K562 (cell line): ENCODE measurements at regions not wholly inside any gene's neighbourhood (a gene's known extent, or its start where the extent isn't known, plus 50 kb on each side); places are given as distances from the start of the nearest gene placed in this dataset.

ENCODE experiments used
- ATAC-seq: fragments of 200-7000 bp; cut with Tn5 transposase; 3 replicates; pipeline ENCODE4 v1.9.1; 2020; ENCODE audit warnings: moderate library complexity
- BruUV-seq: library from RNA; stranded (reverse); fragments of 400-500 nt; replicated peaks from 2 replicates; lab custom pipeline; 2021; lab: Mats Ljungman, UMichigan
- CTCF ChIA-PET: fragments of 300-600 bp; formaldehyde crosslinking; extraction: SDS; loops from one replicate; lab custom pipeline; 2021; ENCODE audit warnings: low intra/inter-chr PET ratio; lab: Yijun Ruan, JAX
- POLR2A ChIA-PET: fragments of 300-600, 350-650 bp; sonication (Branson Sonifier 250); formaldehyde crosslinking; extraction: SDS; loops from one replicate; lab custom pipeline; 2021; ENCODE audit warnings: antibody characterized with exemption, inconsistent platforms; lab: Yijun Ruan, JAX
- DNase-seq, 4 experiments: peaks; one replicate each; pipeline versions ENCODE4 v3.0.0 to v3.0.0-alpha.2; 2011 to 2018; ENCODE audit warnings: low spot score in 3 of 4, mixed read lengths in 3 of 4; ENCODE audit errors: extremely low read depth in 1 of 4
- FAIRE-seq: peaks from 2 replicates; lab custom pipeline; 2011; peaks lifted over from hg19 to GRCh38; lab: Jason Lieb, UNC
- H2AFZ ChIP-seq: 2 replicates; pipeline ENCODE4 v1.6.0; 2011; ENCODE audit warnings: low read depth, low read length, control low read depth, inconsistent platforms
- H3K27ac ChIP-seq: fragments of 200-600 bp; 3 replicates; pipeline ENCODE4 v1.8.0; 2011; ENCODE audit warnings: low read depth, mild to moderate bottlenecking, control low read depth, inconsistent platforms, low read length, moderate library complexity, mixed read lengths; ENCODE audit errors: extremely low read depth
- H3K27me3 ChIP-seq, 2 experiments: fragments of 300-600 bp in 1 of 2; 2 replicates in 1 of 2; 3 replicates in 1 of 2; pipeline versions ENCODE4 v1.6.0 to v1.8.0; 2011; ENCODE audit warnings: inconsistent platforms in 2 of 2, low read length in 2 of 2, mild to moderate bottlenecking in 1 of 2, mixed read lengths in 1 of 2, moderate library complexity in 1 of 2; ENCODE audit not compliant: control insufficient read depth in 2 of 2, insufficient read depth in 2 of 2
- H3K36me3 ChIP-seq: fragments of 300-600 bp; 3 replicates; pipeline ENCODE4 v1.8.0; 2011; ENCODE audit warnings: mild to moderate bottlenecking, low read length, inconsistent platforms; ENCODE audit not compliant: control insufficient read depth, insufficient read depth
- H3K4me1 ChIP-seq, 2 experiments: fragments of 200-600 bp in 1 of 2; replicated peaks in 1 of 2; 2 replicates in 1 of 2; 3 replicates in 1 of 2; pipeline versions ENCODE4 v1.5.1 to v1.8.0; 2011; ENCODE audit warnings: inconsistent platforms in 2 of 2, low read length in 2 of 2, mild to moderate bottlenecking in 1 of 2, mixed read lengths in 1 of 2, moderate library complexity in 1 of 2; ENCODE audit not compliant: control insufficient read depth in 2 of 2, insufficient read depth in 2 of 2
- H3K4me2 ChIP-seq: 2 replicates; pipeline ENCODE4 v1.6.1; 2011; ENCODE audit warnings: low read length, control low read depth, inconsistent platforms, mixed read lengths; ENCODE audit not compliant: insufficient read depth
- H3K4me3 ChIP-seq: fragments of 200-600 bp; sonication (generic), shearing (Covaris generic); 2 replicates; pipeline ENCODE4 v1.5.1; 2016; ENCODE audit warnings: control low read depth, inconsistent platforms
- H3K79me2 ChIP-seq: fragments of 200-600 bp; 3 replicates; pipeline ENCODE4 v1.8.0; 2011; ENCODE audit warnings: low read length, inconsistent platforms; ENCODE audit not compliant: control insufficient read depth, insufficient read depth
- H3K9ac ChIP-seq, 2 experiments: 2 replicates each; pipeline versions ENCODE4 v1.6.0 to v1.6.1; 2011; ENCODE audit warnings: low read depth in 2 of 2, low read length in 2 of 2, control low read depth in 1 of 2, inconsistent platforms in 1 of 2, mild to moderate bottlenecking in 1 of 2, mixed read lengths in 1 of 2; ENCODE audit not compliant: insufficient read depth in 1 of 2
- H3K9me1 ChIP-seq: one replicate; pipeline ENCODE4 v1.6.0; 2011; ENCODE audit warnings: inconsistent platforms, mild to moderate bottlenecking, low read length, moderate library complexity; ENCODE audit not compliant: control insufficient read depth, insufficient read depth
- H3K9me3 ChIP-seq: replicated peaks from 2 replicates; pipeline ENCODE4 v1.5.1; 2011; ENCODE audit warnings: low read depth, low read length, inconsistent platforms; ENCODE audit not compliant: control insufficient read depth, insufficient read depth
- H4K20me1 ChIP-seq: replicated peaks from 2 replicates; pipeline ENCODE4 v1.6.1; 2011; ENCODE audit warnings: low read length, inconsistent platforms, mixed read lengths; ENCODE audit not compliant: control insufficient read depth, insufficient read depth
- CREBBP ChIP-seq: IDR thresholded peaks from one replicate; pipeline ENCODE4 v1.6.1; 2012; ENCODE audit warnings: low read depth, mild to moderate bottlenecking, control low read depth, inconsistent platforms, low read length
- CTCF ChIP-seq, 3 experiments: IDR thresholded peaks in 2 of 3; conservative IDR thresholded peaks in 1 of 3; 2 replicates each; pipeline ENCODE4 v1.5.1; 2011 to 2012; ENCODE audit warnings: low read length in 3 of 3, mild to moderate bottlenecking in 3 of 3, control low read depth in 2 of 3, improper control_type of control experiment in 1 of 3, inconsistent platforms in 1 of 3, low read depth in 1 of 3, mixed read lengths in 1 of 3, moderate library complexity in 1 of 3; ENCODE audit not compliant: insufficient read depth in 2 of 3
- DNMT1 ChIP-seq: fragments of 450-650 bp; IDR thresholded peaks from 2 replicates; pipeline ENCODE4 v1.6.1; 2016; ENCODE audit warnings: antibody characterized with exemption, mild to moderate bottlenecking
- ERF ChIP-seq: fragments of 450-650 bp; formaldehyde crosslinking; IDR thresholded peaks from 2 replicates; pipeline ENCODE4 v1.4.0; 2020; ENCODE audit warnings: mild to moderate bottlenecking, mixed read lengths
- RAD21 ChIP-seq, 2 experiments: fragments of 250-450 bp in 1 of 2; fragments of 450-650 bp in 1 of 2; sonication (Bioruptor Pico) in 1 of 2; formaldehyde crosslinking in 1 of 2; IDR thresholded peaks in 1 of 2; conservative IDR thresholded peaks in 1 of 2; 2 replicates each; pipeline versions ENCODE4 v1.4.0 to v1.8.0; 2020 to 2022; ENCODE audit warnings: mild to moderate bottlenecking in 2 of 2, moderate library complexity in 1 of 2
- RERE ChIP-seq: sonication (generic); formaldehyde crosslinking; IDR thresholded peaks from 2 replicates; pipeline ENCODE4 v1.8.0; 2023; ENCODE audit warnings: missing genetic modification reagents, mild to moderate bottlenecking, borderline replicate concordance
- TARDBP ChIP-seq: fragments of 450-650 bp; IDR thresholded peaks from 2 replicates; pipeline ENCODE4 v1.6.1; 2016
- XRCC3 ChIP-seq: fragments of 450-650 bp; IDR thresholded peaks from 2 replicates; pipeline ENCODE4 v1.6.1; 2017; ENCODE audit warnings: mild to moderate bottlenecking, moderate library complexity
- WGBS: fragments of 100-300 bp; shearing (Covaris generic); methylation state at CpG from one replicate; pipeline ENCODE4 v1.1.6; 2016; ENCODE audit warnings: low coverage, mixed read lengths; ENCODE audit not compliant: insufficient coverage; ENCODE audit errors: missing lambda C conversion rate; 5-methylcytosine and 5-hydroxymethylcytosine counted together
- in situ Hi-C: fragments of 300-500 bp; cut with MboI; formaldehyde crosslinking; loops from 4 replicates; pipeline ENCODE4 v1.15.0; 2018; ENCODE audit warnings: inconsistent platforms, mixed read lengths
- intact Hi-C: fragments of 100-400 bp; cut with micrococcal nuclease; formaldehyde crosslinking; loops from 2 replicates; pipeline ENCODE4 v1.14.2; 2022
- TF ChIP-seq, protein P1 (sequence below): fragments of 250-450 bp; sonication (Bioruptor Pico); IDR thresholded peaks from 2 replicates; pipeline ENCODE4 v1.4.0; 2020; ENCODE audit warnings: mild to moderate bottlenecking

- intact Hi-C loops, result loop anchor here (2.0 kb wide), 2 partner anchors 82 to 172 kb away; no protein-coding TSS in a partner anchor
- ATAC-seq, result peak; percentile 21
- Histone ChIP-seq H3K36me3 (peaks cover 32% of the 10 kb centered on the region; the same call in 2 of the 3 replicates), H3K4me3 (no peak overlapping the region), H3K27ac (no peak overlapping the region), H3K9me1 (no peaks in the 10 kb centered on the region), H3K4me2 (no peak overlapping the region), H2AFZ (no peak overlapping the region), H3K4me1 (peaks cover 37 to 44% of the 10 kb centered on the region in 2 experiments), H3K9ac (peak overlapping the region in 1 of 2 experiments; percentile 53; a peak in 1 of 4 replicates), H3K27me3 (no peaks in the 10 kb centered on the region), H4K20me1 (0 out of 2 replicates have a peak, but pooled peaks cover 4% of the 10 kb centered on the region), H3K79me2 (peaks cover 14% of the 10 kb centered on the region), H3K9me3 (no peaks in the 10 kb centered on the region)
- no TSS peak for BruUV-seq
- 88% methylated on average over 5 of the region's 10 CpGs for WGBS
- CTCF ChIA-PET, result interaction anchor here (1.0 kb wide), 1 partner anchor 258 kb away, joined by 3 read pairs; no protein-coding TSS in a partner anchor
- DNase-seq, result peak in 2 of 4 experiments; percentile 32 to 37
- FAIRE-seq, result no peak
- in situ Hi-C loops, result no loop called here
- POLR2A ChIA-PET, result interaction anchor here (0.9 to 1.1 kb wide), 2 partner anchors 153 to 252 kb away, joined by 3 read pairs; partner anchors contain the start of genes DGUOK and STAMBP
- peak; percentile 37 to 70 for TF ChIP-seq RAD21 (CRISPR knock-in tag; conservative IDR thresholded peaks at IDR 0.05 in 1 of 2, IDR thresholded peaks at IDR 0.05 in 1 of 2)
- no peak for TF ChIP-seq TARDBP
- peak; percentile 40 to 60 (median 50); a peak in 5 of 6 replicates for TF ChIP-seq CTCF (IDR thresholded peaks at IDR 0.05 in 2 of 3, conservative IDR thresholded peaks at IDR 0.05 in 1 of 3; ENCODE audit: insufficient read depth in 2 of 3, low read depth in 1 of 3, low read length in 3 of 3)
- TF ChIP-seq XRCC3, result no peak
- no peak for TF ChIP-seq ERF (CRISPR knock-in tag)
- no peak for TF ChIP-seq RERE
- TF ChIP-seq, protein P1, sequence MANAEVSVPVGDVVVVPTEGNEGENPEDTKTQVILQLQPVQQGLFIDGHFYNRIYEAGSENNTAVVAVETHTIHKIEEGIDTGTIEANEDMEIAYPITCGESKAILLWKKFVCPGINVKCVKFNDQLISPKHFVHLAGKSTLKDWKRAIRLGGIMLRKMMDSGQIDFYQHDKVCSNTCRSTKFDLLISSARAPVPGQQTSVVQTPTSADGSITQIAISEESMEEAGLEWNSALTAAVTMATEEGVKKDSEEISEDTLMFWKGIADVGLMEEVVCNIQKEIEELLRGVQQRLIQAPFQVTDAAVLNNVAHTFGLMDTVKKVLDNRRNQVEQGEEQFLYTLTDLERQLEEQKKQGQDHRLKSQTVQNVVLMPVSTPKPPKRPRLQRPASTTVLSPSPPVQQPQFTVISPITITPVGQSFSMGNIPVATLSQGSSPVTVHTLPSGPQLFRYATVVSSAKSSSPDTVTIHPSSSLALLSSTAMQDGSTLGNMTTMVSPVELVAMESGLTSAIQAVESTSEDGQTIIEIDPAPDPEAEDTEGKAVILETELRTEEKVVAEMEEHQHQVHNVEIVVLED, result no peak
- no peak for TF ChIP-seq DNMT1
- no peak for TF ChIP-seq CREBBP
These were observed 67.4 kb downstream of the BOLA3 start for GRCh38 chr2:74080346-74080745.
